ENCODE measurements at regions not wholly inside any gene's neighbourhood (a gene's known extent, or its start where the extent isn't known, plus 50 kb on each side); places are given as distances from the start of the nearest gene placed in this dataset.

DNA sequence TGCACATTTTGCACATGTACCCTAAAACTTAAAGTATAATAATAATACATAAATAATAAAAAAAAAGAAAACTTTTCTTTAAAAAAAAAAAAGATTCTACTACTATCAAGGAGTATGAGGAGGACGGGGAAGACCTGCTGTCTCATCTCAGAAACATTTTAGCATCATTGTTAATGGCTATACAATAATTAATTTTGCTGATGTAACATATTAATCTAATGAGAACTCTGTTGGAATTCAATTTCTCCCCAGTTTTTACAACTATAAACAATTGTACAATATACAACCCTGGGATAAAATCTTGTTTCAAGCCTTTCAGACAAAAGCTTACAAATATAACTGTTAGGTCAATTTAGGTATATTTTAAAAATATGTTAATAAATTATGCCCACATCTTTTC is 139.0 kb upstream of the GRIN3A start:
- TF ChIP-seq RXRA (CRISPR knock-in tag; IDR thresholded peaks at IDR 0.05) (no peak), CTCF (CRISPR knock-in tag; IDR thresholded peaks at IDR 0.05) (no peak), MIER3 (CRISPR knock-in tag; IDR thresholded peaks at IDR 0.05; ENCODE audit: borderline replicate concordance) (no peak), ZNF280B (CRISPR knock-in tag; IDR thresholded peaks at IDR 0.05; ENCODE audit: borderline replicate concordance) (no peak), CBX5 (CRISPR knock-in tag; IDR thresholded peaks at IDR 0.05; ENCODE audit: borderline replicate concordance) (no peak)

Measured in HepG2 (cell line).